ENCODE measurements at regions not wholly inside any gene's neighbourhood (a gene's known extent, or its start where the extent isn't known, plus 50 kb on each side); places are given as distances from the start of the nearest gene placed in this dataset.

DNA sequence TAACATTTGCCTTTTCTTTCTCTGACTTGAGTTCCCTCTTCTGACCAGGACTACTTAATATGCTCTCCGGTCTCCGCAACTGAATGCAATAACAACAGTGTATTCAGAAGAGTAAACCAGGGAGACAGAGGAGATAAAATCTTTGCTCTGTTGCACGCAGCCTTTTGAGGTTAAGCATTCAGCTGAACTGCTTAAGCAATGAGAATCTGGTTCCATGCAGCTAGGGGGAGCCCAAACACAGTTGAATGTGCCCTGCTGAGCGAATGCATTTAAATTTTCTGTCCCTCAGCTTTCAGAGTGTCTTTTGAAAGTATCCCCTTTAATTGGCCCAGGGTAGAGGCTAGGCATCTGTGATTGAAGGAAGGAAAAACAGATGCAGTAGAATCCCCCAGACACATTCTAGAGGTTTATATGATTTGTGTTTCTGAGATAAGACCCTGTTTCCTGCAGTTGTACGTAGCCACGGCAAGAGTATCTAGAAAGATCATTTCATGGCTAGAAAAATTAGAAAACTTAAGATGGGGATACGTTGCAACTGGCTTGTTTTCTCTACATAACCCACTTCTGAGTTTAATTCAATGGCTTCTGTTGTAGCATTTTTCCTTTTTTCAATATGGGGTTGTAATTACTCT lies 309.6 kb downstream of the TUSC7 start:
- H3K27ac Mint-ChIP-seq, result no peak overlapping the region
- Histone ChIP-seq H3K9me3 (ENCODE audit: control insufficient read depth in 2 of 3, low read length in 3 of 3) (no peaks in the 10 kb centered on the region), H3K27ac (ENCODE audit: low read depth, low read length) (no peak overlapping the region), H3K36me3 (ENCODE audit: control insufficient read depth in 2 of 3, insufficient read depth in 3 of 3, low read length in 3 of 3) (no peaks in the 10 kb centered on the region), H3K27me3 (ENCODE audit: control insufficient read depth in 2 of 2, insufficient read depth in 2 of 2, low read length in 2 of 2) (no peaks in the 10 kb centered on the region), H3K4me3 (ENCODE audit: low read length) (no peak overlapping the region), H3K4me1 (ENCODE audit: control insufficient read depth in 2 of 2, insufficient read depth in 2 of 2, low read length in 2 of 2) (no peaks in the 10 kb centered on the region)
- ChIA-PET POLR2A (no interaction called here), CTCF (no interaction called here)
- peaks cover 0 to 8% (median 0%) of the 10 kb centered on the region in 11 donors for H3K9me3 Mint-ChIP-seq
- H3K4me1 Mint-ChIP-seq, result no peaks in the 10 kb centered on the region
- intact Hi-C loops (cut with micrococcal nuclease), result loop anchor here in 1 of 2 donors (2.0 kb wide), 2 partner anchors 508 to 700 kb away; no protein-coding TSS in a partner anchor
- H3K27me3 Mint-ChIP-seq, result peaks cover 0 to 8% (median 0%) of the 10 kb centered on the region in 5 donors
- ATAC-seq, result peak; percentile 56
- H3K4me3 Mint-ChIP-seq, result no peak overlapping the region
- DNase-seq, result peak in 1 of 9 donors; percentile 23
- no peaks in the 10 kb centered on the region for H3K36me3 Mint-ChIP-seq

DNA sequence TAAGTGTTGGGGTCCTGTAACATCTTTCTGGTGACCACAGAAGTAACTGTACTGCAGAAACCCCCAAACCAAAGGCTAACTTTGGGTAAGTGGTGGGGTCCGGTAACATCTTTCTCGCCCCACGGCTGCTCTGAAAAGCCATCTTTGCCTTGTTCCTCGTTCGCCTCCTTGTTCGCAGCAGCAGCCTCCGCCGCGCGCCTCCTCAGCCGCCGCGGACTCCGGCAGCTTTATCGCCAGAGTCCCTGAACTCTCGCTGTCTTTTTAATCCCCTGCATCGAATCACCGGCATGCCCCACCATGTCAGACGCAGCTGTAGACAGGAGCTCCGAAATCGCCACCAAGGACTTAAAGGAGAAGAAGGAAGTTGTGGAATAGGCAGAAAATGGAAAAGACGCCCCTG lies 316.8 kb downstream of the TUSC7 start:
- H3K27me3 Mint-ChIP-seq, result no peaks in the 10 kb centered on the region
- peaks cover 0 to 7% (median 4%) of the 10 kb centered on the region in 11 donors for H3K9me3 Mint-ChIP-seq
- Histone ChIP-seq H3K4me3 (ENCODE audit: low read length) (no peak overlapping the region), H3K27me3 (ENCODE audit: control insufficient read depth in 2 of 2, insufficient read depth in 2 of 2, low read length in 2 of 2) (no peaks in the 10 kb centered on the region), H3K27ac (ENCODE audit: low read depth, low read length) (no peak overlapping the region), H3K4me1 (ENCODE audit: control insufficient read depth in 2 of 2, insufficient read depth in 2 of 2, low read length in 2 of 2) (no peaks in the 10 kb centered on the region), H3K9me3 (ENCODE audit: control insufficient read depth in 2 of 3, low read length in 3 of 3) (no peaks in the 10 kb centered on the region), H3K36me3 (ENCODE audit: control insufficient read depth in 2 of 3, insufficient read depth in 3 of 3, low read length in 3 of 3) (no peaks in the 10 kb centered on the region)
- ATAC-seq (no peak), DNase-seq (no peak)
- ChIA-PET CTCF (no interaction called here), POLR2A (no interaction called here)
- H3K36me3 Mint-ChIP-seq, result no peaks in the 10 kb centered on the region
- no peak overlapping the region for H3K4me3 Mint-ChIP-seq
- H3K4me1 Mint-ChIP-seq, result peaks cover 0 to 2% (median 0%) of the 10 kb centered on the region in 7 donors
- intact Hi-C loops (cut with micrococcal nuclease), result no loop called here
- no peak overlapping the region for H3K27ac Mint-ChIP-seq

DNA sequence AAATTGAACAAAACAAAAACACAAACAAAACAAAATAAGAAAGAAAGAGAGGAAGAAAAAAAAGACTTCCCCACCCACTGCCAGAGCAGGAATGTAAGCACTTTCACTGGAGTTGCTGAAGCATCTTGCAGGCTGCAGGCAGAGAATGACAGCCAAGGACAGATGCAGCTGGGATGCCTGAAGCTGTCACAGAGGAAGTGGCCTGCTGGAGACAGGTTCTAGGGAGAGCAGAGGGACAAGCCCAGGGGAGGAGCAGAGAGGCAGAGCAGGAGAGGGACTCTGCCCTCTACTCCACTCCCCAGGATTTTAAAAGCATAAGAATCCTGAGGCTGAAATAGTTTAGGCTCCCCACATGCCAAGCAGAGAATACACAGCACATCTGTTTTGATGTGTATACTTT lies 326.2 kb downstream of the TUSC7 start:
- Histone ChIP-seq H3K4me3 (ENCODE audit: low read length) (no peak overlapping the region), H3K9me3 (ENCODE audit: control insufficient read depth in 2 of 3, low read length in 3 of 3) (no peaks in the 10 kb centered on the region), H3K36me3 (ENCODE audit: control insufficient read depth in 2 of 3, insufficient read depth in 3 of 3, low read length in 3 of 3) (no peaks in the 10 kb centered on the region), H3K27ac (ENCODE audit: low read depth, low read length) (no peak overlapping the region), H3K27me3 (ENCODE audit: control insufficient read depth in 2 of 2, insufficient read depth in 2 of 2, low read length in 2 of 2) (no peaks in the 10 kb centered on the region), H3K4me1 (ENCODE audit: control insufficient read depth in 2 of 2, insufficient read depth in 2 of 2, low read length in 2 of 2) (no peaks in the 10 kb centered on the region)
- peaks cover 0 to 2% (median 0%) of the 10 kb centered on the region in 7 donors for H3K4me1 Mint-ChIP-seq
- H3K27ac Mint-ChIP-seq, result no peak overlapping the region
- intact Hi-C loops (cut with micrococcal nuclease), result no loop called here
- H3K27me3 Mint-ChIP-seq, result no peaks in the 10 kb centered on the region
- ATAC-seq, result no peak
- no peak for DNase-seq
- H3K36me3 Mint-ChIP-seq, result no peaks in the 10 kb centered on the region
- CTCF ChIA-PET, result no interaction called here
- H3K9me3 Mint-ChIP-seq, result peaks cover 0 to 8% (median 3%) of the 10 kb centered on the region in 11 donors
- POLR2A ChIA-PET, result no interaction called here
- H3K4me3 Mint-ChIP-seq, result no peak overlapping the region

DNA sequence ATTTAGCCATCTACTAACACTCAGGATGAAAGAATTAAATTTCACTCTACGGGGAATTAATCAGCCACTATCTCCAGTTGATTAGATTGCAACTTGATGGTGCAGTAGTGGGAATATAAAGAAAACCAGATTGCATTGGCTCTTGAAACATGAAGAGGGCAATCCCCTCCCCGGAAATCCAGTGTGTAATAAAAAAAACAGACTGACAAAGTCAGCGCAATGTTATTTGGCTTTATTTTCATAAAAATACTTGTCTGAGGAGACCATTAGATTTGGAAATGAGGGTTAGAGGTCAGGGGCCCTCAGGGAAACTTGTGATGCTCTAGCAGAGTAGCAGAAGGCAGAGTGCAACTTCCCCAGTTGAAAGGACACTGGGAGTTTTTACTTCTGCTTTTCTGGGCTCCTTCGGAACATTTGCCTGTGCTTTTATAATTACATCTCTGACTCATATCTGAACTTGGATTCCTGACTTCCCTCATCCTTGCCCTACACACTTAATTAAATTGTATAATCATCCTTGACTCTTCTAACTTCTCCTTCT lies 326.8 kb downstream of the TUSC7 start:
- Histone ChIP-seq H3K4me3 (ENCODE audit: low read length) (no peak overlapping the region), H3K27ac (ENCODE audit: low read depth, low read length) (no peak overlapping the region)

DNA sequence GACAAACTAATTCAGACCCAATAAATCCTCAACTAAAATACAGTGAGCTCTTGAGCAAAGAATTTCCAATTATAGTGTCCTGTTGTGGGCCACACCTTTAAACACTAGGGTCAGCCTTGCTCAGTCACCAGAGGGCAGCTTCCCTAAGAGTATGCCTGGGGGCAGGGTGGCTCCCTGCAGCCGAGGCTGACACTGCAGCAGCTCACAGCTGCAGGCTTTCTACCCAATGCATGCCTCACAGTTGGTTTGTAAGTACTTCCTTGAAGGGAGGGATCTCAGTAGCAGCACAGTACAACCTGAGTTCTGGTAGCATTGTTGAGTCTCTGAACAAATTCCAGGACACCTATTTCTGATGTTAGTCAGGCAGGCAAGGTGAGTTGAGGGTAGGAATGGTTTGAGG lies 335.6 kb downstream of the TUSC7 start:
- peaks cover 0 to 8% (median 3%) of the 10 kb centered on the region in 11 donors for H3K9me3 Mint-ChIP-seq
- no peaks in the 10 kb centered on the region for H3K36me3 ChIP-seq (ENCODE audit: control insufficient read depth in 2 of 3, insufficient read depth in 3 of 3, low read length in 3 of 3)
- no peak for ATAC-seq
- ChIA-PET CTCF (no interaction called here), POLR2A (no interaction called here)
- peaks cover 0 to 4% (median 0%) of the 10 kb centered on the region in 5 donors for H3K36me3 Mint-ChIP-seq
- intact Hi-C loops (cut with micrococcal nuclease), result no loop called here
- no peak overlapping the region for H3K27ac Mint-ChIP-seq
- no peaks in the 10 kb centered on the region for H3K4me1 Mint-ChIP-seq
- DNase-seq, result no peak
- no peaks in the 10 kb centered on the region for H3K27me3 ChIP-seq (ENCODE audit: control insufficient read depth in 2 of 2, insufficient read depth in 2 of 2, low read length in 2 of 2)
- H3K4me1 ChIP-seq (ENCODE audit: control insufficient read depth in 2 of 2, insufficient read depth in 2 of 2, low read length in 2 of 2), result no peaks in the 10 kb centered on the region
- no peak overlapping the region for H3K4me3 Mint-ChIP-seq
- H3K9me3 ChIP-seq (ENCODE audit: control insufficient read depth in 2 of 3, low read length in 3 of 3), result no peaks in the 10 kb centered on the region
- no peak overlapping the region for H3K27ac ChIP-seq (ENCODE audit: low read depth, low read length)
- no peaks in the 10 kb centered on the region for H3K27me3 Mint-ChIP-seq
- no peak overlapping the region for H3K4me3 ChIP-seq (ENCODE audit: low read length)

More for the DNA sequence above, 326.8 kb downstream of the TUSC7 start:
- no peaks in the 10 kb centered on the region for H3K9me3 ChIP-seq (ENCODE audit: control insufficient read depth in 2 of 3, low read length in 3 of 3)
- peaks cover 0 to 8% (median 3%) of the 10 kb centered on the region in 11 donors for H3K9me3 Mint-ChIP-seq
- no peaks in the 10 kb centered on the region for H3K36me3 Mint-ChIP-seq
- H3K27me3 Mint-ChIP-seq, result no peaks in the 10 kb centered on the region
- no peaks in the 10 kb centered on the region for H3K27me3 ChIP-seq (ENCODE audit: control insufficient read depth in 2 of 2, insufficient read depth in 2 of 2, low read length in 2 of 2)
- no peaks in the 10 kb centered on the region for H3K4me1 ChIP-seq (ENCODE audit: control insufficient read depth in 2 of 2, insufficient read depth in 2 of 2, low read length in 2 of 2)
- intact Hi-C loops (cut with micrococcal nuclease), result no loop called here
- CTCF ChIA-PET, result no interaction called here
- H3K4me3 Mint-ChIP-seq, result no peak overlapping the region
- no peak overlapping the region for H3K27ac Mint-ChIP-seq
- DNase-seq (no peak), ATAC-seq (peak; percentile 90)
- POLR2A ChIA-PET, result no interaction called here
- no peaks in the 10 kb centered on the region for H3K36me3 ChIP-seq (ENCODE audit: control insufficient read depth in 2 of 3, insufficient read depth in 3 of 3, low read length in 3 of 3)
- H3K4me1 Mint-ChIP-seq, result peaks cover 0 to 2% (median 0%) of the 10 kb centered on the region in 7 donors

DNA sequence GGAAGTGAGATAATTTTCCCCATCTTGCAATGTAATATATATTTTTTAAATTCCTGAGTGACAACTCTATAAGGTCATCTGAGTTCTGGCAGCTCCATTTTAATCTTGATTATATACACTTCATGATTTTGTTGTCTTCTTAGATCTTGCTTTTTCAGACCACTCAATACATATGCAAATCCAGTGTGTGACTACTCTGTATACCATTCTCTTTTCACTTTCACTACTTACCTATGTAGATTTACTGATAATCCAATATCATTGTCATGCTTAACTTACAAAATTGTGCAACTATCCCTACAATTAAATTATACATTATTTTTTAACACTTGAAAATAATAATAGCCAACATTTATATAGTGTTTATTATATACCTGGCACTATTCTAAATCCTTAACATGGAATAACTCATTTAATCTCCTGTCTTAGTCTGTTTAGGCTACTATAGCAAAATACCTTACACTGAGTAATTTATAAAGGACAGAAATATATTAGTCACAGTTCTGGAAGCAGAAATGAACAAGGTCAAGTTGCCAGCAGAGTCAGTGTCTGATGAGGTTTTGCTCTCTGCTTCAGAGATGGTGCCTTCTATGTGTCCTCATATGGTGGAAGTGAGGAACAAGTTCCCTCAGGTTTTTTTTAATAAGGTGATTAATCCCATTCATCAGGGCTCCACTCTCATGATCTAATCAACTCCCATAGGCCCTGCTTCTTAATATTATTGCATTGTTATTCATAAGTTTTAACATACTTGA lies 338.5 kb downstream of the TUSC7 start:
- intact Hi-C loops (cut with micrococcal nuclease), result no loop called here

More for the DNA sequence above, 338.5 kb downstream of the TUSC7 start:
- no peaks in the 10 kb centered on the region for H3K4me1 ChIP-seq (ENCODE audit: control insufficient read depth in 2 of 2, insufficient read depth in 2 of 2, low read length in 2 of 2)
- H3K4me3 ChIP-seq (ENCODE audit: low read length), result no peak overlapping the region
- H3K27me3 ChIP-seq (ENCODE audit: control insufficient read depth in 2 of 2, insufficient read depth in 2 of 2, low read length in 2 of 2), result no peaks in the 10 kb centered on the region
- no peak overlapping the region for H3K27ac Mint-ChIP-seq
- ATAC-seq (no peak), DNase-seq (no peak)
- peaks cover 0 to 4% (median 0%) of the 10 kb centered on the region in 5 donors for H3K36me3 Mint-ChIP-seq
- no peaks in the 10 kb centered on the region for H3K4me1 Mint-ChIP-seq
- peaks cover 0 to 5% (median 0%) of the 10 kb centered on the region in 5 donors for H3K27me3 Mint-ChIP-seq
- no peaks in the 10 kb centered on the region for H3K36me3 ChIP-seq (ENCODE audit: control insufficient read depth in 2 of 3, insufficient read depth in 3 of 3, low read length in 3 of 3)
- ChIA-PET CTCF (no interaction called here), POLR2A (no interaction called here)
- H3K4me3 Mint-ChIP-seq, result no peak overlapping the region
- H3K27ac ChIP-seq (ENCODE audit: low read depth, low read length), result no peak overlapping the region
- peaks cover 0 to 8% (median 5%) of the 10 kb centered on the region in 11 donors for H3K9me3 Mint-ChIP-seq
- no peaks in the 10 kb centered on the region for H3K9me3 ChIP-seq (ENCODE audit: control insufficient read depth in 2 of 3, low read length in 3 of 3)

Measured in naive thymus-derived CD4-positive, alpha-beta T cell (primary cell).